Stimulated activated CD4-positive, alpha-beta T cell treated with anti-CD3 and anti-CD28 coated beads, Interleukin-15, amount 100 ng/mL, for 24 hours (primary cell): ENCODE measurements at regions not wholly inside any gene's neighbourhood (a gene's known extent, or its start where the extent isn't known, plus 50 kb on each side); places are given as distances from the start of the nearest gene placed in this dataset.
"Not testable (repeated sequence)": the region's sequence is repeated elsewhere in the genome, so short reads cannot be mapped to it uniquely, and the experiment has no call there.

Experiments
- DNase-seq: peaks from one replicate; pipeline ENCODE4 v3.0.0-alpha.2; 2020

GRCh38 chr2:167843217-167843616 is 404.2 kb downstream of the STK39 start:
- DNase-seq = no peak

GRCh38 chr2:167842047-167842446 is 405.3 kb downstream of the STK39 start:
- no peak for DNase-seq

DNA sequence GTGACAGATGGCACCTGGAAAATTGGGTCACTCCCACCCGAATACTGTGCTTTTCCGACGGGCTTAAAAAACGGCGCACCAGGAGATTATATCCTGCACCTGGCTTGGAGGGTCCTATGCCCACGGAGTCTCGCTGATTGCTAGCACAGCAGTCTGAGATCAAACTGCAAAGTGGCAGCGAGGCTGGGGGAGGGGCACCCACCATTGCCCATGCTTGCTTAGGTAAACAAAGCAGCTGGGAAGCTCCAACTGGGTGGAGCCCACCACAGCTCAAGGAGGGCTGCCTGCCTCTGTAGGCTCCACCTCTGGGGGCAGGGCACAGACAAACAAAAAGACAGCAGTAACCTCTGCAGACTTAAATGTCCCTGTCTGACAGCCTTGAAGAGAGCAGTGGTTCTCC is 412.1 kb downstream of the STK39 start:
- DNase-seq = not testable (repeated sequence)

- no peak for DNase-seq
Observed at GRCh38 chr2:167834707-167835106, 412.7 kb downstream of the STK39 start.

DNA sequence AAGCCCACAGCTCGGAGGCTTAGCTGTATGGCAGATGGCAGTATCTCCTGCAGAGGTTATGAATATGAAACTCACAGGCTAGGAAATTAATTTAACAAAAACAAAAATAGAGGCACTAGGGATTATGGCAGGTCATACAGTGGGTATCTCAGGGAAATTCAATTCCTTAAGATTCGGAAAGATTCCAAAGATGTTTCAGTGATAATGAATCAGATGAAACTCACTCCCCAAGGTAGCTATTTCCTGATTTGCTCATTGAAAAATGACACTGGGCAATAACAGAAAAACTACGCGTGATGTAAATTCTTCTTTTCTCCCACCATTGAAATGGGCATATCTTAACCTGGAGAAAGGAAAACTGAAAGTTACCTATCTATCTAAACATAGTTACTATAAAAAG is 414.1 kb downstream of the STK39 start:
- no peak for DNase-seq

DNA sequence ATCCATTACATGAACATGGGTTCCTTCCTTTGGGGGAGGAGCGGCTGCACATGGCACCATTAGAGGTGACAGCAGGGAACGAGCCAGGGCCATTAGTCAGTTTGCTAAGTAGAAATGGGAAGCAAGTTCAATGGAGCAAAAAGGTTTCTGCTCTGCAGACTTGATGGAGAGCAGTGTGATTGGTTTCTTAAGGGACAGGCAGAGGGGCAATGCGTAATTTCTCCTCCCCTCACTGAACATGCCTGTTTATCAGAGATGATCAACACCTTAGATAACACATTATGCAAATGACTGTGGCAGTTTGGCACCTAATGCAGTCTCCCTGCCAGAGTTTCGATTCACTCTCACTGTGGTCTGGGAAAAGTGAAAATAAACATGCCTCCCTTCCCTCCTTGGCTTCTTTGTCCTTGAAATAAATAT is 414.5 kb downstream of the STK39 start:
- DNase-seq = no peak

DNA sequence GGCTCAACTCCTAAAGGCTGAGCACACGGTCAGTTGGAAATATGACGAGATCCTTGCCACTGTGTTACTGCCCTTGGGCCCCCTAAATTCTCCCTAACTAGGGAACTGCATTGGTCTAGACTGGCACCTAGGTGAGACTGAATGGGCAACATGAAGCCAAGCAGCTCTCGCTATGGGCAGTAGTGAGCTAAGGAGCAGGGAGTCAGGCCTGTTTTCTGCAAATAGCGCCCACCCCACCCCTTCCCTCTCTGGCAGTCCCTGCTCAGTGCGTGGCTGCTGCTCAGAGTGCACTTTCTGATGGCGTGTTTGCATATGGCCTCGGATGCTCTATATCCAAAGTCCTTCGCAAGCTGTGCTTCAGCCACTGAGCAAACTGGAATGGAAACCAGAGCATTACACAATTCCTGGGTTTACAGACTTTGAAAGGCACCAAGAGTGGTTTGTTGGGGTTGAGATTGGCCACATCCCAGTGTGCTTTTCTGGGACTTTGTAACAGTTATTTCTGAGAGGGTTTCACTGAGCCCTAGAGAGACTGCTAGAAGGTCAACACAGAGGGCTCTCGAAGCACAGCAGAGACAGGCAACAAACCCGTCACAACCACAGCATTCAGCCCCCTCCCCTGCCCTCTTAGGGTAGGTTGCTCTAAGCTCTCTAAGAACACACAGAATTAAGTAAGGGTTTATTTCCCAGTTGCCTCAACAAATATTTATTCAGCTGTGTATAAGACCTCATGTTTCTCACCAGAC is 419.9 kb downstream of the STK39 start:
- DNase-seq = no peak

GRCh38 chr2:167826906-167827305 is 420.5 kb downstream of the STK39 start:
- no peak for DNase-seq

DNA sequence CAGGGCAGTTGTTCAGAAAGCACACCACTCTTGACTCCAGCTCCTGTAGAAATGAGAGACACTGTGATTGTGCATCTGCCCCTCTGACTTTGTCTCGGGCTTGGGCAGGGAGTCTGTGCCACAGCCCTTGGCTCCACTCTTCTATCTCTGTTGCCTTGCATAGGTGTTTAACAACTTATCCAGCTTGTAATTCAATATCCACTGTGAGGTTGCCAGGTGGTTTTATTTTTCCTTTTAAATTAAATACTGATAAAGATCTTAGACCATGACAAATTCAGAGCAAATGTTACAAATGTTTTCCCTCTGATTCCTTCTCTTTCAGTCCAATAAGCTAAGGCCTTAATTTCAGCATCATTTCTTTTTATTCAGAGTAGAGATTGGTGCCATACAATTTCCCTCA is 421.7 kb downstream of the STK39 start:
- no peak for DNase-seq

DNA sequence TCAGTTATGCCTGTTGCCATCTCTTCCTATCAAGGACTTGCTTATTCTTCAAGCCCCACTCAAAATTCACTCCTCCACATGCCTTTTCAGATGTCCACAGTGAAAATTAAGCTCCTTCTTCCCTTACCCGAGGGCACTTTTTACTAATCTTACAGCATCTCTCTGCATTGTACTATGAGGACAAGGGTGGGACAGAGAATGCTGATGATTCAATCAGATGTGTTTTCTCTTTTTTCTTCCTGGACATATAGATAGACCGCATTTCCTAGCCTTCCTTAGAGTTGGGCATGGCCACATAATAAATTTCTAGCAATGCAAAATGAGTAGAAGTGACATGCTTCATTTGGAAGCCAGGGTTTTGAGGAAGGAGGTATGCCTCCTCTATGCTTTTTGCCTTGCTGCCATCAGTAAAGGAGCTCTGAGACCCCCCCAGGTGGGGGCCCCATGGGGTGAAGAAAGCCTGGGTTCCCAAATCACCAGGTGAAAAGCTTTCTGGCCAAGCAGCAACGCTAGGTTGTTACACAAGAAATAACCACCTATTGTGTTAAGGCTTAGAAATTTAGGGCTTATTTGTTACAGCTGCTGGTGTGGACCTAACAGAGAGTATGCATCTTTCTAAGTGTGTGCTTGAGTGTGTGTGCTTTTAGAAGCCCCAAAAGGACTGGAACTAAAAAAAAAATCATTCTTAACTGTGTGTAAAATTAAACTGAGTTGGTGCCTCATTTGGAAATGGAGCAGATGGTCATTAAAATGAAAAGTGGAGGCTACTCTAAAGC is 424.5 kb downstream of the STK39 start:
- no peak for DNase-seq

DNA sequence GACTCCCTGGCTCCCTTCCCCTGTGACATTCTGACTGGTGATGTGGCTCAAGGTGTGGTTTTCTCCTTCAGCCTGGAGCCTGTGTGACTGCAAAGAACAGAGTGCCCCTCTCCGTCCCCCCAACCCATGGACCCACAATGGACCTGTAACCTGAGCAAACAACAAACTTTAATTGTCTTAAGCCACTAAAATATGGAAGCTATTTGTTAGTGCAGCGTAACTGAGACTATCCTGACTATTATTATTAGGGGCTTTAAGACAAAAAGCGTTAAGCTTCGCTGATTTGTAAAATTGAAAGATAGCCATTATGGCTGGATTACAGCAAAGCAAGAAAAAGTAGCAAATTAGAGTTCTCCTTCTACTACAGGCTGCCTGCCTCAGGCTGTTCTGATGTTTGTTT is 426.9 kb downstream of the STK39 start:
- no peak for DNase-seq

DNA sequence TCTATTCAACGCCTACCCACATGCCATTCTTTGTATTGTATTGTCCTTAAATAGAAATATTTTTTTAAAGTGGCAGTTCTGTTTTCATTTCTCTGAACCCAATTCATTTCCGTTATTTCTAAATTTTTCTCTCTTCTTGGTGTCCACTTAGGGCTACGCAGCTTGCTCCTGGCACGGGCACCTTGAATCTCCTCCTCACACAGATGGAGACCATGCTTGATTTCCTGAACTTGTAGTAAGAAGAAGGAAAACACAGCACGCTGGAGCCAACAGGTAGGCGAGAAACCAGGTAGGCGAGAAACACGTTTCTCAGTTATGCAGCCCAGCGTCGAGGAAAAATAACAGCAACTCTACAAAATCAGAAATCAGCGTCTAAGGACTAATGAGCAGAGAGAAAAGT is 428.9 kb downstream of the STK39 start:
- DNase-seq = no peak

- DNase-seq = no peak
Observed at GRCh38 chr2:167817908-167818307, 429.5 kb downstream of the STK39 start.

- no peak for DNase-seq
Observed at GRCh38 chr2:167817422-167817821, 430.0 kb downstream of the STK39 start.

DNA sequence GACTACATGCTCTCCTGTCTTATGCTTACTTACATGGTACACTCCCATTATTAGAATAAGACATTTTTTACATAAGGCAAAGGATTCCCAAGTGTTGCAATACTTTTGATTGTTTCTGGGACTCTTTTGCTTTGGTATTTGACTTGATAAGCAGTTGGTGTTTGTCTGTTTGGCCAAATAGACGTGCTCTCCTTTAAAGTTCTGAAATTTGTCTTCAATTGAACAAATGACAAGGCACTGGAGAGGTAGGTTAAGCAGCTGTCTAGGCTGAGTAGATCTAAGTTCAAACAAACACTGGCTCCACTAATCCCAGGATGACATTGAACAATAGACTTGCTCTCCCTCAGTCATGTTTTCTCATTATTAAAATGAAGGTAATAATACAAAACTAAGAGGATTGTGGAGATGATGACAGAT is 430.5 kb downstream of the STK39 start:
- DNase-seq = no peak

DNA sequence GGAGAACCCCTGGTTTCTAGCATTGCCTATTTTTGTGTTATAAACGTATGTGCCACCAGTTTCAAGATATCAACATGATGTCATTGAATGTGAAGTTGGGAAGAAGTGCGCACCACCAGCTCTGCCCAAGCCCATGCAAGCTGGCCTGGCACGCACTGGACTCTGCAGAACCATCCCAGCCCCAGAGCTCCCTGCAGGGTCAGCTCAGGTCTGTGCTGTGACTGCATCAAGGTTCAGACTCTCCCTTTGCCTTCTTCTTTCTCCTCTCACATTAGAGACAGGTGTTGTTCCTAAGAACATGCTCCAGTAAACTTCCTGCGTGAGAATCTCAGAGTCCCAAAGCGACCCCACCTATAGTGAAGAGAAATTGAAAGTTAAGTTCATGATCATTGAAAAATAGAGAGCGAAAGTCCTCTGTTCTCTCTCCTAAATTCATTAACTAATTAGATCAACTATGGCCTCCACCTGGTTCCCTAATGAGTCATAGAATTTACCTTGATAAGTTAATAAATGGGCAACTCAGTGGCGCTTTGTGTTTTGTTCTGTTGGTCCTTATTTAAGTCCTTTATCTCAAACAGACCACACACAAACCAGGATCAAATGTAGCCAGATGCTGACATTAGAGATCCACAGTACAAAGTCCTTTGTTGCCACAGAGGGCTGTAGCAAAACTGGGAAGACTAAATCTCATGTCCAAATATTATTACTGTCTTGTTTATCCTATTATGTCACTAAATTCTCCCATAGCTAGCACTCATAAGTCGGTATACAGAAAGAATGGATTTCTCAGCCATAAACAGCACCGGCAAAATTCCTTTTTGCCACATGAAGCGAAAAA is 432.3 kb downstream of the STK39 start:
- no peak for DNase-seq

DNA sequence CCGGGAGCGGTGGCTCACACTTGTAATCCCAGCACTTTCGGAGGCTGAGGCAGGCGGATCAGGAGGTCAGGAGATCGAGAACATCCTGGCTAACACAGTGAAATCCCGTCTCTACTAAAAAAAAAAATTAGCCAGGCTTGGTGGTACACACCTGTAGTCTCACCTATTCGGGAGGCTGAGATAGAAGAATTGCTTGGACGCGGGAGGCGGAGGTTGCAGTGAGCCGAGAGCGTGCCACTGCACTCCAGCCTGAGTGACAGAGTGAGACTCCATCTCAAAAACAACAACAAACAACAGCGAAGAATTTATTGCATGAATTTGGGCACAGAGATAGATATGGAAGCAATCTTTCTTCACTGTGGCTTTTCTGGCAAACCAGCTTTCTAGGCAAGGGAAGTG is 432.9 kb downstream of the STK39 start:
- DNase-seq = not testable (repeated sequence)

DNA sequence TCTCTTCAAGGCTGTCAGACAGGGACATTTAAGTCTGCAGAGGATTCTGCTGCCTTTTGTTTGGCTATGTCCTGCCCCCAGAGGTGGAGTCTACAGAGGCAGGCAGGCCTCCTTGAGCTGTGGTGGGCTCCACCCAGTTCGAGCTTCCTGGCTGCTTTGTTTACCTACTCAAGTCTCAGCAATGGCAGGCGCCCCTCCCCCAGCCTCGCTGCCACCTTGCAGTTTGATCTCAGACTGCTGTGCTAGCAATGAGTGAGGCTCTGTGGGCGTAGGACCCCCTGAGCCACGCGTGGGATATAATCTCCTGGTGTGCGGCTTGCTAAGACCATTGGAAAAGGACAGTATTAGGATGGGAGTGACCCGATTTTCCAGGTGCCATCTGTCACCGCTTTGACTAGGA is 437.6 kb downstream of the STK39 start:
- not testable (repeated sequence) for DNase-seq

DNA sequence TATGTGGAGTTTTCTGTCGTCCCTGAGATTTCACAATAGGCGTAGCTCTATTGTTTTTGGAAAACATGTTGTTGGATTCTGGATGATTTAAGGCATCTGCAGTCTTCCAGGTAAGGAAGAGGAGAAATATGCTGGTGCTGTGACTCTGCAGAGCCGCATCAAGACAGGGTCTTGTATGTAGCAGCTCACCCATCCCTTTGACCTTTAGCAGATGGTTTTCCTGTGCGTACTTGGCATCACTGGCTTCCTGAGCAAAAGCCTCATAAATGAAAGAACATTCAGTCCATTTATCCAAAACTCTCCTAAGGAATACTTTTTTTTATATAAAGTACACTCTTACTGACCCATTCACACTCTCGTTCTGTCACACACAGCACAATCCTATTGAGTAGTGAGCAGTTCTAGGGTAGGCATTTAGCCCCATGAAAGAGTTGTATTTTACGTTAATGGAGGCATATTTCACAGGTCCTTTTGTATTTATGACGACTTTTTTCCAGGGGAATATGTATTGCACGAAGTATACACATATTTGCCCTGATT is 443.9 kb downstream of the STK39 start:
- no peak for DNase-seq

DNA sequence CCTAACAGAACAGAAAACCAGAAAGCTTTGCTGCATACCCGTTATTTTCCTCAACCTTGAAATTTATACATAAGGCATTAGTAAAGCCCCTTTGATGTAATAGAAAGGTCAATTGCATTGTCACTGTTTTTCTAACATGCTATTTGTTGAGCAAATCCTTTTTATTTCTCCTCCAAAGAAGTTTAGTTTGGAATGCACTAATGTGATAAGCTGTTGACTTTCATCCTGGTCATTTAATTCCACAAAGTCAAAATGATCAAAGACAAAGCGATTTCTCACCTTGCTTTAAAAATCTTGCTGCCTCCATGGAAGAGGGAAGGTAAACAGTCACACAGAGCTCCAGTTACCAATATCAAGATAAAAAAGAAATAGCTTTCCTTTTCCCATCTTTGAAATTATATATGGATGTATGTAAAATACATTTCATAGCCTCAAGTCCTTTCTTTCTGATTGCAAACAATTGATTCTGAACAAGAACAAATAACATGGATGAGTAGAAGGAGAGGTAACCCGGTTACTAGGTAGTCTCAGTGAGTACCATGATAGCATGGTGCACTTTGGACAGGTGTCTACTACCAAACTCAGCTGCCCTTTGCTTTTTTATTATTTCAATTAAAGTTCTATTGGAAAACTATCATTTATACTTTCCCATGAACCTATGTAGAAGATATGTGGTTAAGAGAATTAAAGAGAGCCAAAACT is 452.7 kb downstream of the STK39 start:
- DNase-seq = no peak

DNA sequence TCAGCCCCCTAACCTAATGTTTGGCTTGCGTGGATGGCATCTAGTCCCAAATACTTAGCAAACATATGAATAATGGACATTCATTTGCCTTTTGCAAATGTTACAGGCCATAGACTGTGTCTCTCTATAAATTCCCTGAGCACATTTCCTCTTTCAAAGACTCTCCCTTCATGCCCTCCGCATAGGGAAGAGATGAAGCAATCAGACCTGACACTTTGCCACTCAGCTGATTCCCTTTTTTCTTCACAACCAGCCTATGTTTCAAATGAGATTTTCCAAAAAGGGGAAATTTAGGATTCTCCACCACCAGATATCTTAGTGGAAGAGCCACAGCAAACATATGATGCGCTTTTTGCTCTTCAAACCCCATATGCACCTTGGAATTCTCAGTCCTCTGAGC is 453.7 kb downstream of the STK39 start:
- no peak for DNase-seq

DNA sequence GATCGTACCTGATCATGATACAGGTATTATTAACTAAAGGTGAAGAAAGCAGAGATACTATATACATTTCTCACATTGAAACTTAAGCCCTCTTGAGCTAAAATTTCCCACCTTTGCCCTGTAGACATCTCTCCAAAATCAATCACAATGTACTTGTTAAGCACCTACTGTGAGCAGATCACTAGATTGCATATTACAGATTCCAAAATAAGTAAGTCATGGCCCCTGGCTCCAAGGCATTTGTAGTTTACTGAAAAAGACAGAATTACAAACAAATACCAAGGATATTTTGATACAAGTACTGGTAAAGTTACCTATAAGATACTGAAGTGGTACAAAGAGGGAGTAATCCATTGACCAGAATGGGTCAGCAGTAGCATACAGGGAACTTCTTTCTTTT is 455.3 kb downstream of the STK39 start:
- no peak for DNase-seq
